ENCODE measurements at regions not wholly inside any gene's neighbourhood (a gene's known extent, or its start where the extent isn't known, plus 50 kb on each side); places are given as distances from the start of the nearest gene placed in this dataset.

DNA sequence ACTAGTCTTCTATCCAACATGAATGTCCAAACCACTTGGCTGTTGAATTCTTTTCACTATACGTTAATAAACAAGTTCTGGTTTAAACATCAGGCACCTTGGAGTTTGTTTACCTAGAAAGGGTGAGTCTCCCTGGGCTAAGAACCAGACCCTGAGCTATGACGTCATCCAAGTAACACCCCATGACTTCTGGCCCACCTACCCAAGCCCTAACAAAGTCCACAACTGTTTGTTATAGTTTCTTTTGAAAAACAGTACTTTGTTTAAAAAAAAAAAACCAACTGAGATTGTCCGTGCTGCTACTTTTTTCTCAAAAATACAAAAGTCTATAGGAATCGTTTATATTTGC is 146.9 kb upstream of the BEND6 start:
- no peak for DNase-seq (ENCODE audit: low spot score)
- H3K27ac ChIP-seq = no peak overlapping the region
- no peak overlapping the region for H3K4me3 ChIP-seq
- TF ChIP-seq, protein P1, sequence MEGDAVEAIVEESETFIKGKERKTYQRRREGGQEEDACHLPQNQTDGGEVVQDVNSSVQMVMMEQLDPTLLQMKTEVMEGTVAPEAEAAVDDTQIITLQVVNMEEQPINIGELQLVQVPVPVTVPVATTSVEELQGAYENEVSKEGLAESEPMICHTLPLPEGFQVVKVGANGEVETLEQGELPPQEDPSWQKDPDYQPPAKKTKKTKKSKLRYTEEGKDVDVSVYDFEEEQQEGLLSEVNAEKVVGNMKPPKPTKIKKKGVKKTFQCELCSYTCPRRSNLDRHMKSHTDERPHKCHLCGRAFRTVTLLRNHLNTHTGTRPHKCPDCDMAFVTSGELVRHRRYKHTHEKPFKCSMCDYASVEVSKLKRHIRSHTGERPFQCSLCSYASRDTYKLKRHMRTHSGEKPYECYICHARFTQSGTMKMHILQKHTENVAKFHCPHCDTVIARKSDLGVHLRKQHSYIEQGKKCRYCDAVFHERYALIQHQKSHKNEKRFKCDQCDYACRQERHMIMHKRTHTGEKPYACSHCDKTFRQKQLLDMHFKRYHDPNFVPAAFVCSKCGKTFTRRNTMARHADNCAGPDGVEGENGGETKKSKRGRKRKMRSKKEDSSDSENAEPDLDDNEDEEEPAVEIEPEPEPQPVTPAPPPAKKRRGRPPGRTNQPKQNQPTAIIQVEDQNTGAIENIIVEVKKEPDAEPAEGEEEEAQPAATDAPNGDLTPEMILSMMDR (IDR thresholded peaks at IDR 0.05) = no peak

DNA sequence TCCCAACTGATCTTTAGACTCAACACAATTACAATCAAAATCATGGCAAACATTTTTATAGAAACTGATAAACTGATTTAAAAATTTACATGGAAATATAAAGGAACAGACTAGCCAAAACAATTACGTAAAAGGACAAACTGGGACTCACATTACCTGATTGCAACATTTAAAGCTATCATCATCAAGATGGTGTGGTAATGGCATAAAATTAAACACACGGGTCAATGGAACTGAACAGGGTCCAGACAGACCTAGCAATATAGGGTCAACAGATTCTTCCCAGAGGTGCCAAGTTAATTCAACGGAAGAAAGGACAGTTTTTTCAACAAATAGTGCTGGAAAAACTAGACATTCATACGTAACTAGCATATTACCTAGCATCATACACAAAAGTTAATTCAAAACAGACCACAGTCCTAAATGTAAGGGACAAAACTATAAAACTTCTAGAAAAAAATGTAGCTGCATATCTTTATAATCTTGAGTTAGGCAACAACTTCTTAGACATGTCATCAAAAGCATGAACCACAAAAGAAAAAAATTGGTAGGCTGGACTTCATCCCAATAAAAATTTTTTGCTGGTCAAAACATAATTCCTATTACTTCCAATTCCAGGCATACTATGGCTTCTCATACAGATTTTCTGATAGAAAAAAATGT is 147.4 kb upstream of the BEND6 start:
- Histone ChIP-seq H3K27ac (no peak overlapping the region), H3K4me3 (no peak overlapping the region)
- no peak for DNase-seq (ENCODE audit: low spot score)
- TF ChIP-seq, protein P1 (IDR thresholded peaks at IDR 0.05) = no peak

- Histone ChIP-seq H3K4me3 (no peak overlapping the region), H3K27ac (no peak overlapping the region)
- TF ChIP-seq, protein P1 (IDR thresholded peaks at IDR 0.05) = no peak
- no peak for DNase-seq (ENCODE audit: low spot score)
Measured at GRCh38 chr6:56806368-56806767, 148.5 kb upstream of the BEND6 start.

GRCh38 chr6:56804996-56805395 is 149.9 kb upstream of the BEND6 start:
- Histone ChIP-seq H3K4me3 (no peak overlapping the region), H3K27ac (no peak overlapping the region)
- no peak for DNase-seq (ENCODE audit: low spot score)
- TF ChIP-seq, protein P1 (IDR thresholded peaks at IDR 0.05) = no peak

GRCh38 chr6:56803594-56803993 is 151.3 kb upstream of the BEND6 start:
- TF ChIP-seq, protein P1 (IDR thresholded peaks at IDR 0.05) = no peak
- H3K27ac ChIP-seq = no peak overlapping the region
- no peak for DNase-seq (ENCODE audit: low spot score)
- no peak overlapping the region for H3K4me3 ChIP-seq

DNA sequence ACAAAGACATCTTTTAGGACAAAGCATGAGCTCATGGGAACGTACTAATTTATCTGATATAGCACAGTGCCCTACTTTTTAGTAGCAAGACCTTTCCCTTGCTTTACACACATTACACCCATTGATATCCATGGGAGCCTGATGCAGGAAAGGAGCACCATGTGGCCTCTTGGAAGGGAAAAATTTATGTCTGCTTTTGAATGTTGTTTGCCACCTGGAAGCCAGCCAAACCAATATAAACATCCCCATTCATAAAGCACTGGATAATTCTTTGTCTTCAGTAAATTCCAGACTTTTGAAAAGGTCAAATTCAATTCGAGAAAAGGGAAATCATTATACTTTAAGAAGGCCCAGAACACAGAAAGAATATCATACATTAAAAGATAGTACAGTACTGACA is 152.3 kb upstream of the BEND6 start:
- Histone ChIP-seq H3K4me3 (no peak overlapping the region), H3K27ac (no peak overlapping the region)
- no peak for DNase-seq (ENCODE audit: low spot score)
- TF ChIP-seq, protein P1 (IDR thresholded peaks at IDR 0.05) = no peak

GRCh38 chr6:56799989-56800388 is 154.9 kb upstream of the BEND6 start:
- Histone ChIP-seq H3K4me3 (no peak overlapping the region), H3K27ac (no peak overlapping the region)
- TF ChIP-seq, protein P1 (IDR thresholded peaks at IDR 0.05) = no peak
- no peak for DNase-seq (ENCODE audit: low spot score)

Data from coronary artery (tissue), 2 donors.